Omental fat pad (tissue), 3 donors: ENCODE measurements at regions not wholly inside any gene's neighbourhood (a gene's known extent, or its start where the extent isn't known, plus 50 kb on each side); places are given as distances from the start of the nearest gene placed in this dataset.
"Not testable (repeated sequence)": the region's sequence is repeated elsewhere in the genome, so short reads cannot be mapped to it uniquely, and the experiment has no call there.

ENCODE experiments used
- ATAC-seq: fragments of 150-250 bp; one replicate; pipeline ENCODE4 v1.9.1; 2016; ENCODE audit warnings: mild to moderate bottlenecking, moderate library complexity; ENCODE audit not compliant: low FRiP score
- DNase-seq: peaks from one replicate; pipeline ENCODE4 v3.0.0-alpha.2; 2019; ENCODE audit warnings: low spot score
- CTCF ChIP-seq, 3 donors: fragments of 450-650 bp; IDR thresholded peaks; one replicate each; pipeline ENCODE4 v1.5.1; 2016 to 2017; ENCODE audit warnings: antibody characterized with exemption in 3 of 3, mild to moderate bottlenecking in 3 of 3, moderate library complexity in 2 of 3

GRCh38 chr14:43338713-43339112, 1168.4 kb downstream of the FSCB start:
- no peak for TF ChIP-seq CTCF (IDR thresholded peaks at IDR 0.05)
- no peak for ATAC-seq
- DNase-seq, result no peak

- DNase-seq, result no peak
- no peak for TF ChIP-seq CTCF (IDR thresholded peaks at IDR 0.05)
- ATAC-seq, result no peak
Measured at GRCh38 chr14:43336351-43336750, 1170.7 kb downstream of the FSCB start.

- not testable (repeated sequence) for DNase-seq, ATAC-seq
Measured at GRCh38 chr14:43326501-43327407, 1180.3 kb downstream of the FSCB start.

GRCh38 chr14:43316427-43316826, 1190.7 kb downstream of the FSCB start:
- no peak for TF ChIP-seq CTCF (IDR thresholded peaks at IDR 0.05)
- no peak for DNase-seq
- no peak for ATAC-seq

- DNase-seq (no peak), ATAC-seq (no peak)
- no peak for TF ChIP-seq CTCF (IDR thresholded peaks at IDR 0.05)
Measured at GRCh38 chr14:43313719-43314118, 1193.4 kb downstream of the FSCB start.

GRCh38 chr14:43308421-43309110, 1198.5 kb downstream of the FSCB start:
- DNase-seq (no peak), ATAC-seq (no peak)
- TF ChIP-seq CTCF (IDR thresholded peaks at IDR 0.05), result no peak

GRCh38 chr14:43307836-43308235, 1199.2 kb downstream of the FSCB start:
- DNase-seq (no peak), ATAC-seq (no peak)
- no peak for TF ChIP-seq CTCF (IDR thresholded peaks at IDR 0.05)
